Epithelial cell of proximal tubule (primary cell): ENCODE measurements at regions not wholly inside any gene's neighbourhood (a gene's known extent, or its start where the extent isn't known, plus 50 kb on each side); places are given as distances from the start of the nearest gene placed in this dataset.
"Not testable (repeated sequence)": the region's sequence is repeated elsewhere in the genome, so short reads cannot be mapped to it uniquely, and the experiment has no call there.

ENCODE experiments used
- DNase-seq: peaks from one replicate; pipeline ENCODE4 v3.0.0-alpha.2; 2011; ENCODE audit warnings: low read depth
- H3K4me3 ChIP-seq: 2 replicates; pipeline ENCODE4 v1.5.1; 2011; ENCODE audit warnings: low read depth, mild to moderate bottlenecking, low read length
- CTCF ChIP-seq: conservative IDR thresholded peaks from 2 replicates; pipeline ENCODE4 v1.5.1; 2012; ENCODE audit warnings: low read depth, mild to moderate bottlenecking, low read length

- no peak for TF ChIP-seq CTCF
- no peak overlapping the region for H3K4me3 ChIP-seq
- DNase-seq, result no peak
Observed at GRCh38 chr14:90458536-90458935, 61.7 kb downstream of the CALM1 start.

GRCh38 chr14:90460136-90460535 lies 63.3 kb downstream of the CALM1 start:
- H3K4me3 ChIP-seq, result no peak overlapping the region
- no peak for DNase-seq
- TF ChIP-seq CTCF, result no peak

GRCh38 chr14:90461425-90461824 lies 64.6 kb downstream of the CALM1 start:
- TF ChIP-seq CTCF, result peak; percentile 9
- no peak overlapping the region for H3K4me3 ChIP-seq
- DNase-seq, result no peak

- no peak for DNase-seq
- TF ChIP-seq CTCF, result no peak
- H3K4me3 ChIP-seq, result no peak overlapping the region
Observed at GRCh38 chr14:90464481-90464880, 67.7 kb downstream of the CALM1 start.

GRCh38 chr14:90467501-90467900 lies 70.7 kb downstream of the CALM1 start:
- H3K4me3 ChIP-seq, result no peak overlapping the region
- TF ChIP-seq CTCF, result no peak
- DNase-seq, result peak; percentile 80

- not testable (repeated sequence) for H3K4me3 ChIP-seq, DNase-seq
Observed at GRCh38 chr14:90469416-90469815, 72.6 kb downstream of the CALM1 start.

GRCh38 chr14:90472632-90473031 lies 75.8 kb downstream of the CALM1 start:
- no peak overlapping the region for H3K4me3 ChIP-seq
- no peak for TF ChIP-seq CTCF
- DNase-seq, result no peak
